ENCODE measurements at regions not wholly inside any gene's neighbourhood (a gene's known extent, or its start where the extent isn't known, plus 50 kb on each side); places are given as distances from the start of the nearest gene placed in this dataset.

GRCh38 chr20:60570481-60571277 is 612.5 kb downstream of the CDH26 start:
- 94 to 98% methylated on average over 10 of the region's 11 CpGs for WGBS, 2 experiments (ENCODE audit: insufficient coverage in 1 of 2, insufficient read length in 1 of 2)
- Mint-ChIP-seq H3K4me1 (no peaks in the 10 kb centered on the region), H3K4me3 (no peak overlapping the region), H3K9me3 (no peaks in the 10 kb centered on the region), H3K36me3 (ENCODE audit: low read depth) (no peaks in the 10 kb centered on the region), H3K27ac (no peak overlapping the region), H3K27me3 (ENCODE audit: insufficient read depth) (no peaks in the 10 kb centered on the region)
- H3K27me3 ChIP-seq (ENCODE audit: control insufficient read depth, insufficient read depth, low read length, poor library complexity, severe bottlenecking), result no peaks in the 10 kb centered on the region
- no peak for DNase-seq
- no peak overlapping the region for H3K4me3 ChIP-seq (ENCODE audit: low read length)
- H3K9me3 ChIP-seq (ENCODE audit: control insufficient read depth, low read length), result no peaks in the 10 kb centered on the region
- no peaks in the 10 kb centered on the region for H3K36me3 ChIP-seq (ENCODE audit: control insufficient read depth, insufficient read depth, low read length)
- H3K4me1 ChIP-seq (ENCODE audit: control insufficient read depth, insufficient read depth, low read length), result no peaks in the 10 kb centered on the region
- H3K27ac ChIP-seq (ENCODE audit: low read depth, low read length), result no peak overlapping the region
- TF ChIP-seq CTCF (conservative IDR thresholded peaks at IDR 0.05), result no peak
- H3K9ac ChIP-seq (ENCODE audit: extremely low read depth, low read length, poor library complexity, severe bottlenecking), result no peak overlapping the region

- no peak for TF ChIP-seq CTCF (conservative IDR thresholded peaks at IDR 0.05)
- no peak overlapping the region for H3K9ac ChIP-seq (ENCODE audit: extremely low read depth, low read length, poor library complexity, severe bottlenecking)
- WGBS, 2 experiments (ENCODE audit: insufficient coverage in 1 of 2, insufficient read length in 1 of 2), result 94% methylated on average over 2 of the region's 4 CpGs
- no peaks in the 10 kb centered on the region for H3K27me3 ChIP-seq (ENCODE audit: control insufficient read depth, insufficient read depth, low read length, poor library complexity, severe bottlenecking)
- peaks cover 9% of the 10 kb centered on the region for H3K9me3 ChIP-seq (ENCODE audit: control insufficient read depth, low read length)
- Mint-ChIP-seq H3K9me3 (peaks cover 8% of the 10 kb centered on the region), H3K27me3 (ENCODE audit: insufficient read depth) (no peaks in the 10 kb centered on the region), H3K4me1 (no peaks in the 10 kb centered on the region), H3K27ac (no peak overlapping the region), H3K4me3 (no peak overlapping the region), H3K36me3 (ENCODE audit: low read depth) (no peaks in the 10 kb centered on the region)
- no peak overlapping the region for H3K27ac ChIP-seq (ENCODE audit: low read depth, low read length)
- no peak for DNase-seq
- no peaks in the 10 kb centered on the region for H3K4me1 ChIP-seq (ENCODE audit: control insufficient read depth, insufficient read depth, low read length)
- H3K36me3 ChIP-seq (ENCODE audit: control insufficient read depth, insufficient read depth, low read length), result no peaks in the 10 kb centered on the region
- no peak overlapping the region for H3K4me3 ChIP-seq (ENCODE audit: low read length)
These were observed 614.9 kb downstream of the CDH26 start for GRCh38 chr20:60573003-60573680.

GRCh38 chr20:60576236-60576635 is 618.0 kb downstream of the CDH26 start:
- no peak for TF ChIP-seq CTCF (conservative IDR thresholded peaks at IDR 0.05)
- Histone ChIP-seq H3K36me3 (ENCODE audit: control insufficient read depth, insufficient read depth, low read length) (no peaks in the 10 kb centered on the region), H3K9me3 (ENCODE audit: control insufficient read depth, low read length) (peaks cover 18% of the 10 kb centered on the region), H3K27me3 (ENCODE audit: control insufficient read depth, insufficient read depth, low read length, poor library complexity, severe bottlenecking) (no peaks in the 10 kb centered on the region), H3K27ac (ENCODE audit: low read depth, low read length) (no peak overlapping the region), H3K4me1 (ENCODE audit: control insufficient read depth, insufficient read depth, low read length) (no peaks in the 10 kb centered on the region), H3K4me3 (ENCODE audit: low read length) (no peak overlapping the region), H3K9ac (ENCODE audit: extremely low read depth, low read length, poor library complexity, severe bottlenecking) (no peak overlapping the region)
- no peaks in the 10 kb centered on the region for H3K27me3 Mint-ChIP-seq (ENCODE audit: insufficient read depth)
- H3K27ac Mint-ChIP-seq, result no peak overlapping the region
- WGBS, 2 experiments (ENCODE audit: insufficient coverage in 1 of 2, insufficient read length in 1 of 2), result 94% methylated on average over 1 of the region's 2 CpGs; no CpG with 5 or more reads in 1 of the 2 experiments
- H3K9me3 Mint-ChIP-seq, result peaks cover 16% of the 10 kb centered on the region
- H3K4me3 Mint-ChIP-seq, result no peak overlapping the region
- DNase-seq, result no peak
- H3K36me3 Mint-ChIP-seq (ENCODE audit: low read depth), result no peaks in the 10 kb centered on the region
- no peaks in the 10 kb centered on the region for H3K4me1 Mint-ChIP-seq

Measured in endodermal cell (in vitro differentiated cells).